GM19372 (cell line): ENCODE measurements at regions not wholly inside any gene's neighbourhood (a gene's known extent, or its start where the extent isn't known, plus 50 kb on each side); places are given as distances from the start of the nearest gene placed in this dataset.

Experiments
- ATAC-seq: cut with Tn5 transposase; IDR thresholded peaks from one replicate; pipeline ENCODE4 v1.9.1; 2021; ENCODE audit warnings: mild to moderate bottlenecking, low read depth, moderate library complexity; ENCODE audit not compliant: unreplicated experiment

DNA sequence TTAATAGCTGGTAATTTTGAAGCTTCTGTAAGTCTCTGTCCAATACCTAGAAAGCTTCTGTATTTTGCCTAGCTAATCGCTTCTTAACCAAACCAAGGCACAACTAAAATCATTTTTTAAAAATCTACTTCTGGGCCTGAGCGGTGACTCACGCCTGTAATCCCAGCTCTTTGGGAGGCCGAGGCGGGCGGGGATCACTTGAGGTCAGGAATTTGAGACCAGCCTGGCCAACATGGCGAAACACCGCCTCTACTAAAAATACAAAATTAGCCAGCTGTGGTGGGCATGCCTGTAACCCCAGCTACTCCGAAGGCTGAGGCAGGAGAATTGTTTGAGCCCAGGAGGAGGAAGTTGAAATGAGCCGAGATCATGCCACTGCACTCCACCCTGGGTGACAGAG is 148.6 kb upstream of the FIGN start:
- no peak for ATAC-seq

DNA sequence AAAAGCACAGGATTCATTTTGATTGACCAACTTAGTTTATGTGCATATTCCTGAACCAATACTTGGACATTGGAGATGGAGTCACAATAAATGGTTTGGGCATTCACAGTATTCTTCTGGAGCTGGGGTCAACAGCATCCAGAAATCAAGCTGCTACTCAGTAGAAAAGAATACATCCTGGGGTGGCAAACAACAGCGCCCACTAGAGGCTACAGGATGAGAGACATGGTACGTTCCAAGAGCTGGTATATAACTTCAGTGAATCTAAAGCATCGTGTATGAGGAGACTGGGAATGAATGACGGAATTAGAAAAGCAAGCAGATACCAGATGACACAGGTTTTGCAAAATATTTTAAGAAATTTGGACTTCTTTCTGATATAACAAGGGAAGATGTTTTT is 142.9 kb upstream of the FIGN start:
- ATAC-seq: no peak

DNA sequence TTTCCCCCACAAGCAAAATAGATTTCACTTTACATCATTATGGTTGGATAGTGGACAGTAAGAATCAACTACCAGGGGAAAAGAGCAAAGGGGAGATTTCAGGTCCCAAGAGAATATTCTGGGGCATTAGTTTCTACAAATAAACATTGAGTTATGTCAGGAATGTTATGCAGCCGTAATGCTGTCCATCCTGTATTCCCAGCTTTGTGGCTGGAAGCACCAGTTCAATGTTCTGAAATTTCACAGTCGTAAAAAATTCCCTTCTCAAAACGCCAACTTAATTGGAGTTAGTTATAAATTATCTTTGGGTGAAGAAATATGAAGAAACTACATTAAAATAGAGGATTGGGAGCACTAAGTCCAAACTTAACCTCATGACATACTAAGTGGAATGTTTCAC is 141.5 kb upstream of the FIGN start:
- no peak for ATAC-seq

DNA sequence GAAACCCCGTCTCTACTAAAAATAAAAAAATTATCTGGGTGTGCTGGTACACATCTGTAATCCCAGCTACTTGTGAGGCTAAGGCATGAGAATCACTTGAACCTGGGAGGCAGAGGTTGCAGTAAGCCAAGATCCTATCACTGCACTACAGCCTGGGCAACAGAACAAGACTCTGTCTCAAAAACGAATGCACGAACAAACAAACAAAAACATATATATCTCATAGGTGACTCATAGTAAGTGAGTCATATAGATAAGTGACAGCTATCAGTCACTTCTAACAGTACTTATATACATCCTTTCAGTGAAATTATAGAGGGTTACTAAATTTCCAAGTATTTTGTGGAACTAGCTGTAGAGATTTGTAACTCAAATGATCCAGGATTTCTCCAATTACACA is 127.3 kb upstream of the FIGN start:
- ATAC-seq: no peak

DNA sequence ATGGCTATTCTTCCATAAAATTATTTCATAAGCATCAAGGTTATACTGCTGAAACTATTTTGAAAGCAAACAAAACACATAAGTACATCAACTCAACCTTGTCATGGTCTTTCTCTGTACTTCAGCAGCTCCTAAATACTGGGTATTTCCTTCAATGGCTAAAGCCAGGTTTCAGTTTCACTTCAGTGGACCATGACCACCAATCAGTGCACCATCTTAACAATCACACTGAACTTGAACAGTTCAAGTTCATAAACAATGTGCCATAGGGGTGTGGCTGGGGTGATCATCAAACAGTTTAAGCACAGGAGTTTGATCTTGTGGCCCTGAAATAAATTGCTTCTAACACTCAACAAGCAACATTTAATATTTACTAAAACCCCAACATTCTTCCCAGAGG is 124.1 kb upstream of the FIGN start:
- no peak for ATAC-seq

DNA sequence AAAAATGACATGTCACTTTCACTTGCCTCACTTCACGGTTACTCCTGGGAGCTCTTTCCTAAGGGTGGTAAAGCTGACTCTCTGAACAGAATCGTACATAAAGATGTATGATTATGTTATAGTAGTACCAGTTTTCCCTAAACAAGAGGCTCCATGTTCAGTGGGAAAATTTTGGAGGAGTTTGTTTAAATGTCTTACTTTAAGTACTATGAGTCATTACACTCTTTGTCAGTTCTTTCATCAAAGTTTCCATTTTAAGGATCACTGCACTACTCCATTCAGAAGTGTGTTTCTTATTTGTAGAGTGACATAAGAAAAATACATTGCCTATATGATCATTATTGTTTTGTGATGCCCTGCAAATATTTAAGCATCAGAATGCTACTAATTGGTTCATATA is 121.1 kb upstream of the FIGN start:
- ATAC-seq: no peak

DNA sequence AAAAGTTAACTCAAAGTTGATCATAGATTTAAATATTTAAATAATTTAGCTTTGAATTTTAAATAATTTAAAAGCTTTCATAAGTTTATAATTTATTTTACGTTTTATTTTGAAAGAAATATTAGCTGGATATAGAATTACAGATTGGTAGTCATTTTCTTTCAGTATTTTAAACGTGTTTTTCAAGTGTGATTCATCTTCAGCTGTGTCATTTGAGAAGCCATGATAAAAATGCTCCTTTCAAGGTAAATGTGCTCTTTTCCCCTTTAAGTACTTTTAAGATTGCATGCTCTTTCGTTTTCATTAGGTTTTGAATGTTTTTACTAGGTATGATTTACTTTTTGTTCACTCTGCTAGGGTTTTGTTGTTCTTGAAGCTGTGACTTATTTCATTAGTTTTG is 116.8 kb upstream of the FIGN start:
- no peak for ATAC-seq

DNA sequence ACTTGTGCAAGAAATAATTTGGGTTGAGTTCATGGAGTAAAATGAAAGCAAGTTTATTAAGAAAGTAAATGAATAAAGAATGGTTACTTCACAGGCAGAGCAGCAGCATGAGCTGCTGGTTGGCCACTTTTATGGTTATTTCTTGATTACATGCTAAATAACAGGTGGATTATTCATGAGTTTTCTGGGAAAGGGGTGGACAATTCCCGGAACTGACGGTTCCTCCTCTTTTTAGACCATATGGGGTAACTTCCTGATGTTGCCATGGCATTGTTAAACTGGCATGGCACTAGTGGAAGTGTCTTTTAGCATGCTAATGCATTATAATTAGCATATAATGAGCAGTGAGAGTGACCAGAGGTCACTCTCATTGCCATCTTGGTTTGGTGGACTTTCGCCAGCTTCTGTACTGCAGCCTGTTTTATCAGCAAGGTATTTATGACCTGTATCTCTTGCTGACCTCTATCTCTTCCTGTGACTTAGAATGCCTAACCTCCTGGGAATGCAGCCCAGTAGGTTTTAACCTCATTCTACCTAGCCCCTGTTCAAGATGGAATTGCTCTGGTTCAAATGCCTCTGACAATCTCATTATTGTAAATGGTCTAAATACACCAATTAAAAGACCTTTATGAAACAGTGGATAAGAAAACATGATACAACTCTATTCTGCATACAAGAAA is 114.1 kb upstream of the FIGN start:
- no peak for ATAC-seq

DNA sequence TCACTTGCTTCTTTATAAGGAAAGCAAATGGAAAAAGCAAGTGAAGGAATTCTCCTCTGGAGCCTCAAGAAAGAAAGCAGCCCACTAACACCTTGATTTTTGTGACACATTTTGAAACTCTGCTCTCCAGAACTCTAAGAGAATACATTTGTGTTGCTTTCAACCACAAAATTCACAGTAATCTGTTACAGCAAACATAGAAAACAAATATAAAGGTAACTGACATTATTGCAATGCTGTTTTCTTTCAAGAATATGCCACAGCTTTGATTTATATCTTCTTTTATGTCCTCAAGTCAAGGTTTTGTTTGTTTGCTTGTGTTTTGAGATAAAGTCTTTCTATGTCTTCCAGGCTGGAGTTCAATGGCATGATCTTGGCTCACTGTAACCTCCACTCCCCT is 103.1 kb upstream of the FIGN start:
- no peak for ATAC-seq

DNA sequence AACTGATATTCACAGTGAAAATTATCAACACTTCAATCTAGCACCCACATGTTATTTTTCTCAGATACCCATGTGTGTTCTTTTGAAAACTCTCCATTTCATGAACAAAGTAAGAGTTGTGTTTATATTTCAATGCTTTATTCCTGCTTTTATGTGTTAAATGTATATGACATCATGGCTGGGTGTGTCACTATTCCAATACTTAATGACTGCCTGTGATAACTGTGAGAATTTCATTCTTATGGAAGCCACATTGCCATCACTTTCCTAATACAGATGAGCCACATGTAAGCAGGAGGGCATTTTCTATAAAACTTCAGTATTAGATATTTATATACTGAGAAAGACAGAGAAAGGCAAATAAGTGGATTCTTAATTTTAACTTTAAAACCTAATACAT is 100.4 kb upstream of the FIGN start:
- ATAC-seq: no peak

DNA sequence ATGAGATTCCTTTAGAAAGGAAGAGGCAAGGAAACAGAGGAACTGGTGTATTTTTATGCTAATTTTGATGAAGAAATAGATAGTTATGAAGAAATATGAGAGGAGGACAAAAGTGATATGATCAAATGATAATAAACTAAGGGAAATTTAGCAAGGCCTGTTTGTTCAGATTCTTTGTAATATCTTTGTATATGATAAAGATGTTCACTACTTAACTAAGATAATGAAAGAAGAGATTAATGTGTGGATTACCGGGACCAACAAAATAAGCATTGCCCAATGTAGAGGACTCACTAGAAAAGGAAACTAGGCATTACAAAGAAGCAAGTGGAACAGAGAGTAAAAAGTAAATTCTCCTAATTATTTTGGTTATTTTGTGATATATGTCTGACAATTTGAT is 99.0 kb upstream of the FIGN start:
- ATAC-seq: no peak

DNA sequence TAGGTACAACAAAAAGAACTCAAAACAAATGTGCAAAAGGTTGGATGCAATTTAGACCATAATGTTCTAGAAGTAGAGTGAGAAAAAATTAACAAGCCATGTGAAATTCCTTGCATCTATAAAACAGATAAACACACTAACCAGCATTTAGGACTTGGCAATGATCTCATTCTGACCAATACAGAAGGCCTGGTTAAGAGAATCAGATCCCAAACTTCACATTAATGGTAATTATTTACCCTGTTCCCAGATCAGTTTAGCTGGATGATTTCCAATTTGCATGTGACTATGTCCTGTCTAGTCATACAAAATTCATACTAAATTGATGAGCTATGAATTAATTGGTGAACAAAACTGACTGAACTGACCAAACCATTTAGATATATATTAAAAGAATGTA is 98.4 kb upstream of the FIGN start:
- ATAC-seq: no peak

DNA sequence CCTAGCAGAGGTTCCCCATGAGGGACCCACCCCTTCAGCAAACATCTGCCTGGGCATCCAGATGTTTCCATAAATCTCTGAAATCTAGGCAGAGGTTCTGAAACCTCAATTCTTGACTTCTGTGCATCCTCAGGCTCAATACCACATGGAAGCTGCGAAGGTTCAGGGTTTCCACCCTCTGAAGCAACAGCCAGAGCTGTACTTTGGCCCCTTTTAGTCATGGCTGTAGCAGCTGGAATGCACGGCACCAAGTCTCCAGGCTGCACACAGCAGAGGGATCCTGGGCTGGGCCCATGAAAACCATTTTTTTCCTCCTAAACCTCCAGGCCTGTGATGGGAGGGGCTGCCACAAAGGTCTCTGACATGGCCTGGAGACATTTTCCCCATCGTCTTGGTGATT is 93.0 kb upstream of the FIGN start:
- ATAC-seq: no peak

DNA sequence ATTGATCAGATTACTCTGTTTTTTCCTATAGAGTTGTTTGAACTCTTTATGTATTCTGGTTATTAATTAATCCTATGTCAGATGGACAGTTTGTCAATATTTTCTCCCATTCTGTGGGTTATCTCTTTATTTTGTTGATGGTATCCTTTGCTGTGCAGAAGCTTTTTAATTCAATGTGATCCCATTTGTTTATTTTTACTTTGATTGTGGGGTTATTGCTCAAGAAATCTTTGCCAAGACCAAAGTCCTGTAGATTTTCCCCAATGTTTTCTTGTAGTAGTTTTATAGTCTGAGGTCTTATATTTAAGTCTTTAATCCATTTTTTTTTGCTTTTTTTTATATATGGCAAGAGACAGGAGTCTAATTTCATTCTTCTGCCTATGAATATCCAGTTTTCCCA is 86.2 kb upstream of the FIGN start:
- no peak for ATAC-seq

DNA sequence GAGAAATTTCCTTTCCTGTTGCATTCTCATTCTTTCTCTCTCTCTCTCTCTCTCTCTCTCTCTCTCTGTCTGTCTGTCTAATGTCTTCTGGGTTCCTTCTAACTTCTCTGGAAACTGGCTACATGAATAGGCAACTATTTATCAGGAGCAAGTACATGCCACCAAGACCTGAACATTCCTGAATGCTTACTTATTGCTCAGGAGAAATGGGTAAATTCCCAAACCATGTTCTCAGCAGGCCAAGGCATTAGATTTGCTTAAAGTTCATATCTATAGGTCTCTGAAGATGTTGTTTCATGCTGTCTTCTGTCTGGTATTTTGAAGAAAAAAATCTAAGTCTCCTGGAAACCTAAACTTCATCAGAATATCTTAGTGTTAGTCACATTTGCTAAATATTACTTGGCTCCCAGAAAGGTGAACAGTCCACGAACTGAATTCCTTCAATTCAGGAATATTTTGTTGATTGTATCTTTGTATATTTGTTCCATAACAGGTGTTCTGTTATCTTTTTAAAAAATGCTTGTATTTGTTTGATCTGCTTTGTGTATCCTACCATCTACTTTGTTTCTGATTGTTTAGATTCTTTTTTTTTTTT is 77.2 kb upstream of the FIGN start:
- ATAC-seq: no peak

DNA sequence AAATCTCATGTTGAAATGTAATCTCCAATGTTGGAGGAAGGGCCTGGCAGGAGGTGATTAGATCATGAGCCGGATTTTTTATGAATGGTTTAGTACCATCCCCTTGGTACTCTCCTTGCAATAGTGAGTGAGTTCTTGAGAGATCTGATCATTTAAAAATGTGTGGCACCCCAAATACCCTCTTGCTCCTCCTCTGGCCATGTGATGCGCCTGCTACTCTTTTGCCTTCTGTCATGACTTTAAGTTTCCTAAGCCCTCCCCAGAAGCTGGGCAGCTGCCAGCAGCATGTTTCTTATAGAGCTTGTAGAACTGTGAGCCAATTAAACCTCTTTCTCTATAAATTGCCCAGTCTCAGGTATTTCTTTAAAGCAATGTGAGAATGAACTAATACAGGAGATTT is 72.6 kb upstream of the FIGN start:
- ATAC-seq: no peak

DNA sequence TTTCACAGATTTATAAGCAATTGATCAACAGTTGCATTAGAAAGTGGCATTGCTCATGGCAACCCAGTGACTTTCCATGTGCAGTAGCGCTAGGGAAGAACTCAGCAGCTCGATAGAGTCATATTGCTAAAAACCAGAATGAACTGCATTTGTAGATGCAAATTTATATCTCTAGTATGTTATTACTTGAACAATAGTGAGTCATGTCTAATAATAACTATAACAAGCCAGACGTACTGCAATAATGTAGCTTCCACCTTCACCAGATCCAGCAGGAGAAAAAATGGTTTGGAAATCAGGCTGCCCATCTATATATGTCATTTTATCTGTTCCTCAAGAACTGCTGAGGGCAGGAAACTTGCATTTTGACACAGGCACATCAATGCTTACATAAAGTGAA is 66.5 kb upstream of the FIGN start:
- no peak for ATAC-seq

DNA sequence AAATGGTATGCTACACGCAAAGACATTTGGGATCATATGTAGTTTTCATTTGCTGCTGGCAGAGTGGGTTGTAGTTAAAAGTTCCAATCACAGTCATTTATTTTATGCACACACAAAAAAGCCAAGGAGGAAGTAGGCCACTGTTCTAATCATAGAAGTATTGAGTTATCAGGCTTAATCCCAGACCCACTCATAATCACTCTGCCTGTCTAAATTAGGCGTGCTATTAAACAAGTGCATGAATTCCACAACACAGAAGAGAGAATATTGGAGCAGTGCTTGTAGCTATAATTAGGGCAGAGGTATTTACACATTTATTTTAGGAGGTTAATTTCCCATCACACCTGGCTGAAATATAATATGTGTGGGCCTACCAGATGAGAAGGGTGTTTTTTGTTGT is 65.7 kb upstream of the FIGN start:
- ATAC-seq: no peak

DNA sequence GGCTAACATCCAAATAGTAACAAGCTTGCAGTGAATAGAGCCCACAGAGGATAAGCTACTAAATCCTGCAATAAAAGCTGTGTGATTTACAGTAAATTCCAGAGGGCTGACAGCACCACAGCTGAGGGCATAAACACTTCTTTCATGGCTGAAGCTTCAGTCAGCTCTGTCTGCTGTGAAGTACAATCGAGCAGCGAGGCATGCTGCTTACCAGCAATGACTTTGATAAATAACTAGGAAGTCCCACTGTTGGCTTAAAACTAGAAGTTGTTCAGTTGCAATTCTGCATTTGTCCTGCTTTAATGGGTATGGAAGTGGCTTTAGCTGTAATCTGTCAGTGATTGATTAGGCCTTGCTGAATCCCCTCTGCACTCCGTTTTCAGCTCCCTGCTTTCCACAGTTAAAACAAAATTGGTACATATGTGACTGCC is 65.2 kb upstream of the FIGN start:
- no peak for ATAC-seq

DNA sequence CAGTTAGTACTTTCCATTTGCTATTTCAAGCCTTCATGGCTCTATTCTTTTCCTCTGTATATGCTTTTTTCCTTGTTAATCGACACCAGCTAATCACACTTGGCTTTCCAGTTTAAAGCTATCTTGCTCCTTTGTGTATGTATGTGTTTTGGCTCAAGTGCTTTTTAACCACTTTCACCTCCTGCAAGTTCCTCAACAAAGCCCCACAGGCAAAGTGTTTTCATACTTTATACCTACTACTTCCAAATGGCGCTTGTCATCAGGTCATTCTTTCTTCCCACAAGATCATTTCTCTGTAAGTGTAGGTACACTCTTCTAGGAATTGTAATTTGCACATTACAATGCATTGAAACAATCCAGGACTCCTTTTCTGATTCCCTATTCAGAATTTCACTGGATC is 64.0 kb upstream of the FIGN start:
- ATAC-seq: no peak

DNA sequence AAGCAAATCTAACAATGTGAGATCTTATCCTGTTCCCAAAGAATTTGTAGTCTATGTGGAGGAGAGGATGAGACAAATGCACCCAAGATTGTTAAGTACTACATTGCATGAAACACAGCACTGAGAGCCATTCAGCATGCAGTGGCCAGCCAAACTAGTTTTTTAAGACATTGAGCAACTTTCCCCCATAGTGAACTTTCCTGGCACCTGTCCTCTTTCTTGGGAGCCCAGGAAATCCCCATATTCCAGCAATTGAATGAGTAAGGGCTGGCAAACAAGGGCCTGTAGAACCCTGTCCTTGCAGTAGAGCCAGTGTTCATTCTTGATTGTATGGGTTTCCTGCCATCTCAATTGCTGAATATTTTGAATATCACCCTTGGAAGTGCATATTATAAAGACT is 58.8 kb upstream of the FIGN start:
- no peak for ATAC-seq
